ENCODE measurements at regions not wholly inside any gene's neighbourhood (a gene's known extent, or its start where the extent isn't known, plus 50 kb on each side); places are given as distances from the start of the nearest gene placed in this dataset.

- TF ChIP-seq CTCF (IDR thresholded peaks at IDR 0.05; ENCODE audit: low read depth, low read length), result no peak
- no peak for TF ChIP-seq EZH2phosphoT487 (IDR thresholded peaks at IDR 0.05; ENCODE audit: low read depth)
Observed at GRCh38 chr2:150572961-150573395, 85.5 kb upstream of the RND3 start.

Data from OCI-LY3 (cell line).